GM18951 (cell line): ENCODE measurements at regions not wholly inside any gene's neighbourhood (a gene's known extent, or its start where the extent isn't known, plus 50 kb on each side); places are given as distances from the start of the nearest gene placed in this dataset.
"Not testable (repeated sequence)": the region's sequence is repeated elsewhere in the genome, so short reads cannot be mapped to it uniquely, and the experiment has no call there.

Source experiments
- POLR2A ChIP-seq: IDR thresholded peaks from 4 replicates; pipeline ENCODE4 v1.6.1; 2011; ENCODE audit warnings: mild to moderate bottlenecking; ENCODE audit not compliant: insufficient read length, insufficient read depth; ENCODE audit errors: extremely low read depth
- in situ Hi-C: fragments of 300-500 bp; cut with MboI; formaldehyde crosslinking; loops from one replicate; pipeline ENCODE4 v1.12.0; 2022; ENCODE audit warnings: low sequenced_read_pairs, mixed read lengths, inconsistent platforms; ENCODE audit not compliant: unreplicated experiment

- TF ChIP-seq POLR2A, result no peak
- in situ Hi-C loops, result no loop called here
Measured at GRCh38 chr5:145633474-145633873, 201.7 kb downstream of the PRELID2 start.

- in situ Hi-C loops, result no loop called here
- TF ChIP-seq POLR2A, result no peak
Measured at GRCh38 chr5:145632701-145633100, 202.4 kb downstream of the PRELID2 start.

- no peak for TF ChIP-seq POLR2A
- in situ Hi-C loops, result no loop called here
Measured at GRCh38 chr5:145629047-145629446, 206.1 kb downstream of the PRELID2 start.

- in situ Hi-C loops, result no loop called here
- TF ChIP-seq POLR2A, result no peak
Measured at GRCh38 chr5:145628525-145628924, 206.6 kb downstream of the PRELID2 start.

- in situ Hi-C loops, result no loop called here
- no peak for TF ChIP-seq POLR2A
Measured at GRCh38 chr5:145619806-145620310, 215.3 kb downstream of the PRELID2 start.

GRCh38 chr5:145616739-145617138 lies 218.4 kb downstream of the PRELID2 start:
- in situ Hi-C loops, result not testable (repeated sequence)

GRCh38 chr5:145598983-145599382 lies 236.2 kb downstream of the PRELID2 start:
- in situ Hi-C loops, result no loop called here

GRCh38 chr5:145598184-145598583 lies 237.0 kb downstream of the PRELID2 start:
- in situ Hi-C loops, result no loop called here
- TF ChIP-seq POLR2A, result no peak

More at GRCh38 chr5:145598983-145599382, 236.2 kb downstream of the PRELID2 start:
- TF ChIP-seq POLR2A, result no peak

- TF ChIP-seq POLR2A, result no peak
- in situ Hi-C loops, result no loop called here
Measured at GRCh38 chr5:145591578-145591977, 243.6 kb downstream of the PRELID2 start.

- no peak for TF ChIP-seq POLR2A
- in situ Hi-C loops, result no loop called here
Measured at GRCh38 chr5:145589063-145589462, 246.1 kb downstream of the PRELID2 start.

GRCh38 chr5:145588558-145588957 lies 246.6 kb downstream of the PRELID2 start:
- in situ Hi-C loops, result no loop called here
- TF ChIP-seq POLR2A, result no peak

- in situ Hi-C loops, result no loop called here
- no peak for TF ChIP-seq POLR2A
Measured at GRCh38 chr5:145588113-145588512, 247.0 kb downstream of the PRELID2 start.

- in situ Hi-C loops, result no loop called here
- TF ChIP-seq POLR2A, result no peak
Measured at GRCh38 chr5:145587710-145588109, 247.4 kb downstream of the PRELID2 start.

GRCh38 chr5:145587308-145587672 lies 247.9 kb downstream of the PRELID2 start:
- in situ Hi-C loops, result no loop called here

GRCh38 chr5:145586661-145587307 lies 248.4 kb downstream of the PRELID2 start:
- in situ Hi-C loops, result no loop called here
- TF ChIP-seq POLR2A, result no peak

More at GRCh38 chr5:145587308-145587672, 247.9 kb downstream of the PRELID2 start:
- no peak for TF ChIP-seq POLR2A

- in situ Hi-C loops, result no loop called here
- TF ChIP-seq POLR2A, result no peak
Measured at GRCh38 chr5:145585443-145586148, 249.5 kb downstream of the PRELID2 start.
